GM21367 (cell line): ENCODE measurements at regions not wholly inside any gene's neighbourhood (a gene's known extent, or its start where the extent isn't known, plus 50 kb on each side); places are given as distances from the start of the nearest gene placed in this dataset.

Experiments
- ATAC-seq: cut with Tn5 transposase; IDR thresholded peaks from one replicate; pipeline ENCODE4 v1.9.1; 2021; ENCODE audit not compliant: unreplicated experiment

DNA sequence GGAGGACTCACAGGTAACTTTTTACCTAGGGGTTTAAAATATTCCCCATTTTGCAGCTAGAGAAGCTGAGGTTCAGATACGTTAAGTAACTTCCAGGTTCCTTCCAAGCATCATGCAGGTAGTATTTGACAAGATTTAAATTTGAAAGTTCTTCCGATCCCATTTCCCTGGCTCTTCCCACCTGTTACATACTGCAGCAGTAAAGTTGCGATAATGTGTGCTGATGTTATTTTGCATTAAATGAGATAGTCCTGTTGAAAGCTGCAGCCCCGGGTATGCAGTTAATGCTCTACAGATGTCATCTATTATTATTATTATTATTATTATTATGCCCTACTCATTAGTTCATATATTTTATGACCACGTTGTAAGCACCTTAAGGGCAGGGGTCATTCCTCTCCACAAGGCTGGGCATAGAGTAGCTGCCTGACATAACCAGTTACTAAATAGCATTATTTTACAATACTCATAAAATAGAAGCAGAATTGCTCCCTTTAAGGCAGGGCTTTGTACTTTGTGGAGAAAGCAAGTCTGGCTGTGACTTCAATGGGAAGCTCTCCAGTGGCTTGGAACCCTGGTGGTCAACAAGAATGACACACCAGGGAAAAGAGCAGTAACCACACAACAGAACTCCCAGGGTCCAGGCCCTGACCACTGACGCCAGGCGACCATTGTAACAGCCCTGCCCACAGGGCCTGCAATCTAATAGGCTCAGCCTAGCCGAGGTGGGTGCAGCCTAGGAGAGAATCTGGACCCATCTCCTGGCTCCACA is 90.8 kb upstream of the CALM2 start:
- no peak for ATAC-seq

GRCh38 chr2:47265751-47266231 is 89.5 kb upstream of the CALM2 start:
- ATAC-seq: no peak

GRCh38 chr2:47265158-47265557 is 88.8 kb upstream of the CALM2 start:
- ATAC-seq: no peak

DNA sequence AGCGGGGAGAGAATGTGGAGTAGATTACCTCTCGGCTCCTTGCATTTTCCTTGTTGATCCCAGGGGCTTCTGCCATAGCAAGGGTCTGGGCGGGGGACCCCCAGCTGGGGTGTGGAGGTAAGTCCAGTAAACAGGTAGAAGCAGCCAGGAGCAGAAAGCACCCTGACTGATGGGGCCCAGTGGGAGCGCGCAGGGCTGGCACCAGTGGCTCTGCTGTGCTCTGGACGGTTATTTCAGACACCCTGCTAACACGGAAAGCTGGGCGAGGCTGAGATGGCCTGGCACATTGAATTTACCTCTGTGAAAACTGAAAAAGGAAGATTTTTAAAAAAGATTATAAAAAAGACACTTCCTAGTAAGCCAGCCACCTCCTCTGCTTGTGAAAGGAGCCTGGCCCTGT is 88.4 kb upstream of the CALM2 start:
- ATAC-seq: no peak

GRCh38 chr2:47264143-47264542 is 87.8 kb upstream of the CALM2 start:
- ATAC-seq: no peak

DNA sequence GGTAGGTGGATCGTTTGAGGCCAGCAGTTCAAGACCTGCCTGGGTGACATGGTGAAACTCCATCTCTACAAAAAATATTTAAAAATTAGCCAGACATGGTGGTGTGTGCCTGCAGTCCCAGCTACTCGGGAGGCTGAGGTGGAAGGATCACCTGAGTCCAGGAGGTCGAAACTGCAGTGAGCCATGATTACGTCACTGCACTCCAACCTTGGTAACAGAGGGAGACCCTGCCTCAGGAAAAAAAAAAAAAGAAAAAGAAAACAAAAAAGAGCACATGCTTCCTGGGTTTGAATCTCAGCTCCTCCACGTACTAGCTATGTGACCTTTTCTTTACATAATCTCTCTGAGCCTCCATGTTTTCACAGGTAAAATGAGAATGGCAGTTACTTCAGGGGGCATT is 86.3 kb upstream of the CALM2 start:
- ATAC-seq: no peak

- ATAC-seq: no peak
Measured at GRCh38 chr2:47260971-47261370, 84.7 kb upstream of the CALM2 start.

- ATAC-seq: no peak
Measured at GRCh38 chr2:47259829-47260228, 83.5 kb upstream of the CALM2 start.

- no peak for ATAC-seq
Measured at GRCh38 chr2:47257946-47258348, 81.6 kb upstream of the CALM2 start.

- ATAC-seq: no peak
Measured at GRCh38 chr2:47256416-47257087, 80.2 kb upstream of the CALM2 start.

DNA sequence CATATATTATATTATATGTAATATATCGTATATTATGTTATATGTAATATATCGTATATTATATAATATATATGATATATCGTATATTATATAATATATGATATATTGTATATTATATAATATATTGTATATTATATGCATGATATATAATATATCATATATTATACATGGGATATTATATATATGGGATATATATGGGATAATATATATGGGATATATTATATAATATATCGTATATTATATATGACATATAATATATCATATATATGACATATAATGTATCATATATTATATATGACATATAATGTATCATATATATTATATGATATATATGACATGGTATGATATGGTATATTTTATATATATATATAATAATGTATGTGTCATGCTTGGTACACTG is 79.5 kb upstream of the CALM2 start:
- ATAC-seq: no peak

DNA sequence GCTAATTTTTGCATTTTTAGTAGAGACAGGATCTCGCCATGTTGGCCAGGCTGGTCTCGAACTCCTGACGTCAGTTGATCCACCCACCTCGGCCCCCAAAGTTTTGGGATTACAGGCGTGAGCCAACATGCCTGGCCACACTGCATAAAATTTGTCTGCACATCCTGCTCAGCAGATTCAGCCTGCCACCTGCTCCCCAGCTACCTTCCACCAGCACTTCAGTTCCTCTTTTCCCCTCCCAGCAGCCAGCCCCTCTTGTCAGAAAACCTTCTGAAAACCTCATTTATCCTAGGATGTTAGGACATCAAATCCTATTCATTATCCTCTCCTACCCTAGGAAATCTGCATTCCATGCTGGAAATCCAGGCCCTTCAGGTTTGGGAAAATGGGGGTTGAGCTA is 78.2 kb upstream of the CALM2 start:
- no peak for ATAC-seq

DNA sequence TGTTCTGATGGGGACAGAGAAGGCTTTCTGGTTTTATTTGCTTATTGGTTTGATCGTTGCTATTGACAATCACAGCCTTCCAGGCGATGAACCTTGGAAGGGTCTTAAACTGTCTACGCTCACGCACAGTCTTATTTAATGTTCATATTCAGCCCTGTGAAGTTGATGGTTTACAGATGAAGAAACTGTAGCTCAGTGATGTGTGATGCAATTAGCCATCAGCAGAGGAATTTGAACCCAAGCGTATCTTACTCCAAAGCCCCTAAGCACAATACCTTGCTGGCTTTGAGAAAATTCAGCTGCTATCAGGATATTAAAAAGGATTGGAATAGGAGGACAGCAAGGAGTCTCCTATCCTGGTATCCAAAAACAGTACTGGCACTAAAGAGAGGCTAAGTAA is 77.1 kb upstream of the CALM2 start:
- no peak for ATAC-seq

DNA sequence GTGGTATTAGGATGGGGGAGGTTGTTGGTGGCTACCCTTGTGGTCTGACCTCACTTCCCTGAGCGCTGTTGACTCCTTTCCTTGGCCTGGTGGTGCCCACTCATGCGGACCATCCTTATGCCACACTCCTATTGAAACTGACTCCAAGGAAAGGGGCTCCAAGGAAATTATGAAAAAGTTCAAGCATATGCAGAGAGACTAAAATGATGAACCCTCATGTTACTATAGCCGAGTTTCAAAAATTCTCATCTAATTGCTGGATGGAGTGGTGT is 75.0 kb upstream of the CALM2 start:
- no peak for ATAC-seq

- no peak for ATAC-seq
Measured at GRCh38 chr2:47250586-47251403, 74.5 kb upstream of the CALM2 start.

GRCh38 chr2:47249931-47250330 is 73.6 kb upstream of the CALM2 start:
- no peak for ATAC-seq

GRCh38 chr2:47249157-47249900 is 73.0 kb upstream of the CALM2 start:
- ATAC-seq: no peak

DNA sequence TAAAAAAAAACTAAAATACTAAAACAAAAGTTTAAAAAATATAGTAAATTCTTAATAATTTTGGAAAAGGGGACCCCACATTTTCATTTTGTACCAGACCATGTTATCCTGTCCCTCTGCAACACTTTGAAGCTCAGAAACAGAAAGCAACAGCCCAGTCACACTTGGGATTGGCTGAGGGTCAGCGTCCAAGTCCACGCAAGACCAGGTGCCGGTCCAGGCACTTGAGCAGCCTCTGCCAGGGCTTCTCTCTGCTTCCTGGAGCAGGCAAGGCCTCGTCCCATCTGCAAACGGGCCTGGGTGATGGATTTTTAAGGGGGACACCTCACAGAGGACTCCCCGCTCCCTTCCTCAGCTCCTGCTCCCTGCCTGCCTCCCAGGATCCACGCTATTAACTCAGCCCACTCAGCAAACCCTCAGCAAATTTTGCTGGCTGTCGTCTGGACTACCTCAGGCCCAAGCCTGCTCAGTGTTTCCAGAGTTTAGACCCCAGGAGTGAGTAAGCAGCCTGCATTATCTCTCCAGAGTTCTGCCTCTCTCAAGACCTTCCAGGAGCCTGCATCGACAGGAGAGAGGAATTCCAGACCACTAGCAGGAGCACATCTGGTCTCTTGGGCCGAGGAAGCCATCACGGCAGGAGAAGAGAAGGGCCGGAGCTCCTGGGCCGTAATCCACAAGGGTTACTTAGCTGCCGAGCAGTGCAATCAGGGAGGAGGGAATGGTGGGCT is 67.4 kb upstream of the CALM2 start:
- ATAC-seq: no peak

DNA sequence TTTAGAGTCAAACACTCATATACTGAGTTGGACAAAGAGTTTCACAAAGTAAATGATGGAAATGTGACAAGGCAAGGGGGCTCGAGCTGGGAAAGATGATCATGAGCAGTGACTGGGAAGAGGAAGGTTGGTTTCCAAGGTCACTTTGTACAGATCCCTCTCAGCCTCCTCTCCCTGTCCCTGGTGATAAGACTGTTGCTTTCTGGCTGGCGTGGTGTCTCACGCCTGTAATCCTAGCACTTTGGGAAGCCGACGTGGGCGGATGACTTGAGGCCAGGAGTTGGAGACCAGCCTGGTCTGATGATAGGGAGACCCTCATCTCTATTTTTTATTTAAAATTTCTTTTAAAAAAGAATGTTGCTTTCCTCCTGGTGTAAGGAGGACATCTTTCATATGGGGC is 65.4 kb upstream of the CALM2 start:
- no peak for ATAC-seq

- ATAC-seq: no peak
Measured at GRCh38 chr2:47239119-47239969, 63.0 kb upstream of the CALM2 start.
